Mesodermal cell (in vitro differentiated cells): ENCODE measurements at regions not wholly inside any gene's neighbourhood (a gene's known extent, or its start where the extent isn't known, plus 50 kb on each side); places are given as distances from the start of the nearest gene placed in this dataset.

Source experiments
- H3K27ac ChIP-seq: 2 replicates; pipeline ENCODE4 v1.7.0; 2013; ENCODE audit warnings: mild to moderate bottlenecking, low read depth, low read length, moderate library complexity; ENCODE audit not compliant: severe bottlenecking
- H3K36me3 ChIP-seq: 2 replicates; pipeline ENCODE4 v1.7.1; 2013; ENCODE audit warnings: mild to moderate bottlenecking, low read length, moderate library complexity; ENCODE audit not compliant: control insufficient read depth, insufficient read depth
- H3K4me1 ChIP-seq: one replicate; pipeline ENCODE4 v1.7.1; 2013; ENCODE audit warnings: mild to moderate bottlenecking, low read length; ENCODE audit not compliant: insufficient read depth, control insufficient read depth, poor library complexity, severe bottlenecking
- H3K4me3 ChIP-seq: 2 replicates; pipeline ENCODE4 v1.7.0; 2013; ENCODE audit warnings: low read length, control low read depth, mild to moderate bottlenecking; ENCODE audit not compliant: insufficient read depth, poor library complexity, severe bottlenecking; ENCODE audit errors: extremely low read depth
- H3K9me3 ChIP-seq: 2 replicates; pipeline ENCODE4 v1.7.1; 2013; ENCODE audit warnings: mild to moderate bottlenecking, low read length, moderate library complexity; ENCODE audit not compliant: control insufficient read depth
- WGBS, 2 experiments: methylation state at CpG; one replicate each; pipeline ENCODE4 v1.1.5; 2013; ENCODE audit warnings: missing lambda C conversion rate in 2 of 2; ENCODE audit not compliant: insufficient coverage in 2 of 2; 5-methylcytosine and 5-hydroxymethylcytosine counted together

GRCh38 chr5:98656125-98656795 is 117.2 kb upstream of the RGMB start:
- Histone ChIP-seq H3K36me3 (no peaks in the 10 kb centered on the region), H3K4me1 (no peaks in the 10 kb centered on the region), H3K9me3 (no peaks in the 10 kb centered on the region), H3K27ac (no peak overlapping the region), H3K4me3 (no peak overlapping the region)
- WGBS, 2 experiments, result 52 to 63% methylated on average over 3 of the region's 3 CpGs

GRCh38 chr5:98656796-98657195 is 116.7 kb upstream of the RGMB start:
- Histone ChIP-seq H3K4me3 (no peak overlapping the region), H3K9me3 (no peaks in the 10 kb centered on the region), H3K36me3 (no peaks in the 10 kb centered on the region), H3K27ac (no peak overlapping the region), H3K4me1 (no peaks in the 10 kb centered on the region)
- WGBS, 2 experiments, result 83% methylated on average over 1 of the region's 1 CpG; no CpG with 5 or more reads in 1 of the 2 experiments

- Histone ChIP-seq H3K27ac (no peak overlapping the region), H3K9me3 (no peaks in the 10 kb centered on the region), H3K4me1 (no peaks in the 10 kb centered on the region), H3K4me3 (no peak overlapping the region), H3K36me3 (no peaks in the 10 kb centered on the region)
- 56 to 63% methylated on average over 1 to 2 of the region's 4 CpGs for WGBS, 2 experiments
These were observed 115.9 kb upstream of the RGMB start for GRCh38 chr5:98657559-98657958.

GRCh38 chr5:98663521-98663920 is 109.9 kb upstream of the RGMB start:
- Histone ChIP-seq H3K27ac (no peak overlapping the region), H3K36me3 (no peaks in the 10 kb centered on the region), H3K9me3 (no peaks in the 10 kb centered on the region), H3K4me3 (no peak overlapping the region), H3K4me1 (no peaks in the 10 kb centered on the region)

- H3K9me3 ChIP-seq, result no peaks in the 10 kb centered on the region
- H3K4me1 ChIP-seq, result no peaks in the 10 kb centered on the region
- 98 to 100% methylated on average over 2 to 4 of the region's 4 CpGs for WGBS, 2 experiments
- no peak overlapping the region for H3K27ac ChIP-seq
- no peak overlapping the region for H3K4me3 ChIP-seq
- H3K36me3 ChIP-seq, result no peaks in the 10 kb centered on the region
These were observed 108.7 kb upstream of the RGMB start for GRCh38 chr5:98664736-98665135.

- Histone ChIP-seq H3K27ac (no peak overlapping the region), H3K36me3 (no peaks in the 10 kb centered on the region), H3K4me1 (no peaks in the 10 kb centered on the region), H3K4me3 (no peak overlapping the region), H3K9me3 (no peaks in the 10 kb centered on the region)
- 83 to 94% methylated on average over 2 to 3 of the region's 4 CpGs for WGBS, 2 experiments
These were observed 93.5 kb upstream of the RGMB start for GRCh38 chr5:98679963-98680362.

- H3K27ac ChIP-seq, result no peak overlapping the region
- H3K4me1 ChIP-seq, result no peaks in the 10 kb centered on the region
- no peak overlapping the region for H3K4me3 ChIP-seq
- no peaks in the 10 kb centered on the region for H3K9me3 ChIP-seq
- H3K36me3 ChIP-seq, result no peaks in the 10 kb centered on the region
These were observed 83.5 kb upstream of the RGMB start for GRCh38 chr5:98690002-98690401.

- 56 to 100% methylated on average over 1 of the region's 1 CpG for WGBS, 2 experiments
- Histone ChIP-seq H3K4me1 (no peaks in the 10 kb centered on the region), H3K36me3 (no peaks in the 10 kb centered on the region), H3K4me3 (no peak overlapping the region), H3K9me3 (no peaks in the 10 kb centered on the region), H3K27ac (no peak overlapping the region)
These were observed 78.6 kb upstream of the RGMB start for GRCh38 chr5:98694902-98695301.

- Histone ChIP-seq H3K4me1 (no peaks in the 10 kb centered on the region), H3K4me3 (no peak overlapping the region), H3K9me3 (no peaks in the 10 kb centered on the region), H3K36me3 (no peaks in the 10 kb centered on the region), H3K27ac (no peak overlapping the region)
These were observed 75.1 kb upstream of the RGMB start for GRCh38 chr5:98698359-98698758.

- no peaks in the 10 kb centered on the region for H3K9me3 ChIP-seq
- H3K27ac ChIP-seq, result no peak overlapping the region
- no peaks in the 10 kb centered on the region for H3K36me3 ChIP-seq
- no peak overlapping the region for H3K4me3 ChIP-seq
- no peaks in the 10 kb centered on the region for H3K4me1 ChIP-seq
- WGBS, 2 experiments, result 67 to 100% methylated on average over 1 to 2 of the region's 2 CpGs
These were observed 72.7 kb upstream of the RGMB start for GRCh38 chr5:98700730-98701129.

- no peaks in the 10 kb centered on the region for H3K9me3 ChIP-seq
- no CpG with 5 or more reads among the region's 2 CpGs for WGBS, 2 experiments
- no peaks in the 10 kb centered on the region for H3K4me1 ChIP-seq
These were observed 67.6 kb upstream of the RGMB start for GRCh38 chr5:98705841-98706240.

More at GRCh38 chr5:98705841-98706240, 67.6 kb upstream of the RGMB start:
- H3K27ac ChIP-seq, result no peak overlapping the region
- no peak overlapping the region for H3K4me3 ChIP-seq
- no peaks in the 10 kb centered on the region for H3K36me3 ChIP-seq
